ENCODE measurements at regions not wholly inside any gene's neighbourhood (a gene's known extent, or its start where the extent isn't known, plus 50 kb on each side); places are given as distances from the start of the nearest gene placed in this dataset.

DNA sequence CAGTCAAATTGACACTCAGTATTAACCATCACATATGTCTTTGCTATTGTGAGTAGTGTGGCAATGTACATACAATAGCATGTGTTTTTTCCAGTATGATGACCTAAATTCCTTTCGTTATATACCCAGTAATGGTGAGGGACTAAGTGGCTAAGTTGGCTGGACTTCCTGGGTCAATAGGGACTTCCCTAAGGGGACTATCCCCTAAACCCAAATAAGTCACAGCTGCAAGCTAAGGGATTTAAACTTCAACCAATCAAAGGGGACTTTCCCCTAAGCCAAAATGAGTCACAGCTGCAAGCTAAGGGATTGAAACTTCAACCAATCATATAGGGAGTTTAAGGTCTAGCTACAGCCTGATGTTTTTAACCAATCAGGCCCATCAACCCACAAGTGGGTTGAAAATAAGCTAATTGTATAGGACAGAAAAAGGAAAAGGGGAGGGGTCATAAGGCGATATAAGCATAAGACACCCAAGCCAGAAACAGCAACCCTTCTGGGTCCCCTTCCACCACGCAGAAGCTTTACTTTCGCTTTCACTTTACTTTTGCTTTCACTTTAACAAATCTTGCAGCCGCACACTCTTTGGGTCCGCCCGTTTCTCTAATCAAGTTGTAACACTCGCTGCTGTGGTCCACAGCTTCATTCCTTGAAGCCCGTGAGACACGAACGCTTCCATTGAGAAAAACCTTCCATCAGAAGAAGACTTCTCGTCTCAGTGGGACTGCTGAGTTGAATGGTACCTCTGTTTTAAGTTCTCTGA lies 404.4 kb downstream of the FLRT2 start:
- no peak overlapping the region for H4K5ac ChIP-seq (ENCODE audit: low read depth, low read length)
- no peak overlapping the region for H3K23ac ChIP-seq (ENCODE audit: low read depth, low read length)
- no peak overlapping the region for H4K91ac ChIP-seq (ENCODE audit: insufficient read depth, low read depth, low read length)
- H3K4me1 ChIP-seq (ENCODE audit: control insufficient read depth, insufficient read depth, low read length): no peaks in the 10 kb centered on the region
- H2BK5ac ChIP-seq (ENCODE audit: low read depth, low read length, poor library complexity, severe bottlenecking): no peak overlapping the region
- DNase-seq: no peak
- H3K9ac ChIP-seq (ENCODE audit: low read depth, low read length): no peak overlapping the region
- peak overlapping the region; percentile 59; the same call in 1 of the 2 replicates for H3K4me2 ChIP-seq (ENCODE audit: low read depth, low read length)
- peak overlapping the region; percentile 72 for H2AFZ ChIP-seq (replicated peaks; ENCODE audit: low read length, poor library complexity)
- no peak overlapping the region for H2BK120ac ChIP-seq (ENCODE audit: low read depth, low read length)
- no peak overlapping the region for H3K18ac ChIP-seq (ENCODE audit: low read depth, low read length)
- no peaks in the 10 kb centered on the region for H3K27me3 ChIP-seq (ENCODE audit: control insufficient read depth, insufficient read depth, low read length)
- in situ Hi-C loops (cut with MboI; ENCODE audit: low sequenced_read_pairs) (no loop called here), intact Hi-C loops (cut with micrococcal nuclease) (no loop called here), dilution Hi-C loops (cut with HindIII; ENCODE audit: low sequenced_read_pairs, unreplicated experiment) (no loop called here)
- H3K4ac ChIP-seq (ENCODE audit: low read depth, low read length): no peak overlapping the region
- CTCF ChIA-PET: interaction anchor here (1.0 kb wide), 1 partner anchor 8 kb away, joined by 3 read pairs; no protein-coding TSS in a partner anchor
- no peak overlapping the region for H3K27ac ChIP-seq (ENCODE audit: insufficient read depth, low read length)
- BruUV-seq (replicated peaks): no TSS peak
- no peak overlapping the region for H2AK9ac ChIP-seq (replicated peaks; ENCODE audit: low read depth, low read length, poor library complexity)
- H4K8ac ChIP-seq (ENCODE audit: low read depth in 2 of 2, low read length in 2 of 2): no peak overlapping the region
- H2BK15ac ChIP-seq (ENCODE audit: low read depth, low read length): no peak overlapping the region
- H3K14ac ChIP-seq (replicated peaks; ENCODE audit: low read depth, low read length): no peak overlapping the region
- H4K20me1 ChIP-seq (ENCODE audit: insufficient read depth, low read length): no peaks in the 10 kb centered on the region
- no peak overlapping the region for H3K56ac ChIP-seq (ENCODE audit: extremely low read depth, insufficient read depth, low read length)
- 85% methylated on average over 5 of the region's 12 CpGs; no CpG with 5 or more reads in 1 of the 2 experiments for WGBS, 2 experiments (ENCODE audit: extremely low coverage in 2 of 2, insufficient read length in 1 of 2)
- H2BK20ac ChIP-seq (ENCODE audit: low read depth, low read length): no peak overlapping the region
- H3K9me1 ChIP-seq (ENCODE audit: insufficient read depth, low read length): no peaks in the 10 kb centered on the region
- H2AK5ac ChIP-seq (ENCODE audit: low read depth, low read length): no peak overlapping the region
- H3K4me3 ChIP-seq (ENCODE audit: insufficient read depth, low read depth, low read length): peak overlapping the region; percentile 44; the same call in 1 of the 2 replicates
- ATAC-seq (ENCODE audit: low read depth): no peak
- POLR2A ChIA-PET (ENCODE audit: unreplicated experiment): interaction anchor here (0.6 kb wide), 1 partner anchor 29 kb away, joined by 3 read pairs; no protein-coding TSS in a partner anchor
- H3K36me3 ChIP-seq (ENCODE audit: control insufficient read depth, insufficient read depth, low read length): no peaks in the 10 kb centered on the region
- H3K79me1 ChIP-seq (ENCODE audit: low read depth in 1 of 2, low read length in 2 of 2): no peaks in the 10 kb centered on the region
- no peaks in the 10 kb centered on the region; the same call in 1 of the 2 replicates for H3K9me3 ChIP-seq (ENCODE audit: control insufficient read depth, insufficient read depth, low read length)
- TF ChIP-seq RFX5 (IDR thresholded peaks at IDR 0.05; ENCODE audit: low read depth, low read length) (no peak), NFE2L2 (IDR thresholded peaks at IDR 0.05; ENCODE audit: low read depth, low read length) (no peak), POLR2A (IDR thresholded peaks at IDR 0.05; ENCODE audit: low read depth, low read length) (no peak), MXI1 (IDR thresholded peaks at IDR 0.05; ENCODE audit: borderline replicate concordance, low read depth, low read length) (no peak), MAZ (IDR thresholded peaks at IDR 0.05; ENCODE audit: borderline replicate concordance, low read depth, low read length) (no peak), MAFK (IDR thresholded peaks at IDR 0.05; ENCODE audit: low read depth, low read length) (no peak), RCOR1 (IDR thresholded peaks at IDR 0.05; ENCODE audit: insufficient replicate concordance, low read length) (no peak), BHLHE40 (IDR thresholded peaks at IDR 0.05; ENCODE audit: low read depth, low read length) (no peak), CEBPB (IDR thresholded peaks at IDR 0.05; ENCODE audit: low read depth, low read length) (no peak), SMC3 (IDR thresholded peaks at IDR 0.05; ENCODE audit: low read depth, low read length) (no peak), FOS (IDR thresholded peaks at IDR 0.05; ENCODE audit: low read depth, low read length) (no peak), RAD21 (IDR thresholded peaks at IDR 0.05; ENCODE audit: low read length) (no peak), CHD1 (IDR thresholded peaks at IDR 0.05; ENCODE audit: low read depth, low read length) (no peak)
- TF ChIP-seq, protein P1, sequence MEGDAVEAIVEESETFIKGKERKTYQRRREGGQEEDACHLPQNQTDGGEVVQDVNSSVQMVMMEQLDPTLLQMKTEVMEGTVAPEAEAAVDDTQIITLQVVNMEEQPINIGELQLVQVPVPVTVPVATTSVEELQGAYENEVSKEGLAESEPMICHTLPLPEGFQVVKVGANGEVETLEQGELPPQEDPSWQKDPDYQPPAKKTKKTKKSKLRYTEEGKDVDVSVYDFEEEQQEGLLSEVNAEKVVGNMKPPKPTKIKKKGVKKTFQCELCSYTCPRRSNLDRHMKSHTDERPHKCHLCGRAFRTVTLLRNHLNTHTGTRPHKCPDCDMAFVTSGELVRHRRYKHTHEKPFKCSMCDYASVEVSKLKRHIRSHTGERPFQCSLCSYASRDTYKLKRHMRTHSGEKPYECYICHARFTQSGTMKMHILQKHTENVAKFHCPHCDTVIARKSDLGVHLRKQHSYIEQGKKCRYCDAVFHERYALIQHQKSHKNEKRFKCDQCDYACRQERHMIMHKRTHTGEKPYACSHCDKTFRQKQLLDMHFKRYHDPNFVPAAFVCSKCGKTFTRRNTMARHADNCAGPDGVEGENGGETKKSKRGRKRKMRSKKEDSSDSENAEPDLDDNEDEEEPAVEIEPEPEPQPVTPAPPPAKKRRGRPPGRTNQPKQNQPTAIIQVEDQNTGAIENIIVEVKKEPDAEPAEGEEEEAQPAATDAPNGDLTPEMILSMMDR (conservative IDR thresholded peaks at IDR 0.05; ENCODE audit: low read depth, low read length): no peak
- TF ChIP-seq, protein P2, sequence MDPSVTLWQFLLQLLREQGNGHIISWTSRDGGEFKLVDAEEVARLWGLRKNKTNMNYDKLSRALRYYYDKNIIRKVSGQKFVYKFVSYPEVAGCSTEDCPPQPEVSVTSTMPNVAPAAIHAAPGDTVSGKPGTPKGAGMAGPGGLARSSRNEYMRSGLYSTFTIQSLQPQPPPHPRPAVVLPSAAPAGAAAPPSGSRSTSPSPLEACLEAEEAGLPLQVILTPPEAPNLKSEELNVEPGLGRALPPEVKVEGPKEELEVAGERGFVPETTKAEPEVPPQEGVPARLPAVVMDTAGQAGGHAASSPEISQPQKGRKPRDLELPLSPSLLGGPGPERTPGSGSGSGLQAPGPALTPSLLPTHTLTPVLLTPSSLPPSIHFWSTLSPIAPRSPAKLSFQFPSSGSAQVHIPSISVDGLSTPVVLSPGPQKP (IDR thresholded peaks at IDR 0.05; ENCODE audit: borderline replicate concordance, low read depth, low read length): no peak

Data from IMR-90 (cell line).